H1 (cell line): ENCODE measurements at regions not wholly inside any gene's neighbourhood (a gene's known extent, or its start where the extent isn't known, plus 50 kb on each side); places are given as distances from the start of the nearest gene placed in this dataset.
A peak's percentile ranks its signal among the peaks of the same experiment; 100 is the strongest.

Source experiments
- ATF3 ChIP-seq: IDR thresholded peaks from 2 replicates; pipeline ENCODE4 v1.6.1; 2011; ENCODE audit warnings: low read depth, mild to moderate bottlenecking, low read length; ENCODE audit not compliant: insufficient read depth
- CHD1 ChIP-seq: IDR thresholded peaks from 2 replicates; pipeline ENCODE4 v1.6.1; 2012; ENCODE audit warnings: low read depth, low read length, improper control_type of control experiment
- CREB1 ChIP-seq: IDR thresholded peaks from 2 replicates; pipeline ENCODE4 v1.6.1; 2012; ENCODE audit warnings: inconsistent platforms
- E2F6 ChIP-seq: IDR thresholded peaks from 2 replicates; pipeline ENCODE4 v1.6.1; 2012; ENCODE audit warnings: inconsistent platforms
- EGR1 ChIP-seq: IDR thresholded peaks from 2 replicates; pipeline ENCODE4 v1.6.1; 2011; ENCODE audit warnings: low read depth, low read length, borderline replicate concordance
- EZH2 ChIP-seq: fragments of 200-600 bp; sonication (generic); IDR thresholded peaks from 2 replicates; pipeline ENCODE4 v1.7.1; 2012; ENCODE audit warnings: low read depth, mild to moderate bottlenecking, moderate library complexity, low read length, inconsistent platforms; ENCODE audit not compliant: severe bottlenecking
- HDAC2 ChIP-seq, 2 experiments: fragments of 300-600 bp in 1 of 2; sonication (generic) in 1 of 2; IDR thresholded peaks; 2 replicates each; pipeline ENCODE4 v1.6.1; 2011 to 2012; ENCODE audit warnings: low read depth in 2 of 2, low read length in 2 of 2, mild to moderate bottlenecking in 2 of 2, moderate library complexity in 2 of 2, borderline replicate concordance in 1 of 2, inconsistent platforms in 1 of 2
- HDAC6 ChIP-seq: IDR thresholded peaks from one replicate; pipeline ENCODE4 v1.7.1; 2012; ENCODE audit warnings: low read depth, mild to moderate bottlenecking, inconsistent platforms, low read length, moderate library complexity
- KDM4A ChIP-seq: IDR thresholded peaks from one replicate; pipeline ENCODE4 v1.7.1; 2012; ENCODE audit warnings: low read depth, mild to moderate bottlenecking, moderate library complexity, low read length, inconsistent platforms; ENCODE audit not compliant: severe bottlenecking
- MAFK ChIP-seq: IDR thresholded peaks from 2 replicates; pipeline ENCODE4 v1.6.1; 2012; ENCODE audit warnings: low read depth, mild to moderate bottlenecking, improper control_type of control experiment, low read length
- PHF8 ChIP-seq: fragments of 200-600 bp; sonication (generic); conservative IDR thresholded peaks from 2 replicates; pipeline ENCODE4 v1.7.1; 2012; ENCODE audit warnings: low read depth, mild to moderate bottlenecking, inconsistent platforms, low read length, moderate library complexity
- RAD21 ChIP-seq, 2 experiments: IDR thresholded peaks in 1 of 2; conservative IDR thresholded peaks in 1 of 2; 2 replicates each; pipeline ENCODE4 v1.6.1; 2011; ENCODE audit warnings: low read depth in 2 of 2, low read length in 2 of 2, improper control_type of control experiment in 1 of 2, inconsistent platforms in 1 of 2, mild to moderate bottlenecking in 1 of 2, moderate library complexity in 1 of 2
- RBBP5 ChIP-seq: IDR thresholded peaks from 2 replicates; pipeline ENCODE4 v1.7.1; 2012; ENCODE audit warnings: low read depth, mild to moderate bottlenecking, inconsistent platforms, low read length, moderate library complexity, borderline replicate concordance
- RFX5 ChIP-seq: IDR thresholded peaks from 2 replicates; pipeline ENCODE4 v1.6.1; 2011; ENCODE audit warnings: low read depth, low read length, improper control_type of control experiment, borderline replicate concordance
- RNF2 ChIP-seq: fragments of 200-900, 300-1000 bp; sonication (generic); IDR thresholded peaks from 2 replicates; pipeline ENCODE4 v1.7.1; 2016; ENCODE audit warnings: borderline replicate concordance, low read depth, mild to moderate bottlenecking, antibody characterized with exemption, low read length; ENCODE audit not compliant: poor library complexity, severe bottlenecking; ENCODE audit errors: missing control alignments
- SAP30 ChIP-seq: fragments of 300-600 bp; sonication (generic); IDR thresholded peaks from 2 replicates; pipeline ENCODE4 v1.7.1; 2012; ENCODE audit warnings: low read length, moderate library complexity, mild to moderate bottlenecking, inconsistent platforms; ENCODE audit not compliant: insufficient read depth, insufficient replicate concordance
- TAF1 ChIP-seq: IDR thresholded peaks from 2 replicates; pipeline ENCODE4 v1.6.1; 2011; ENCODE audit warnings: mild to moderate bottlenecking, low read depth, low read length
- TBP ChIP-seq: IDR thresholded peaks from 2 replicates; pipeline ENCODE4 v1.6.1; 2011; ENCODE audit warnings: low read depth, low read length, improper control_type of control experiment
- USF2 ChIP-seq: IDR thresholded peaks from 2 replicates; pipeline ENCODE4 v1.6.1; 2011; ENCODE audit warnings: low read length, improper control_type of control experiment
- YY1 ChIP-seq: IDR thresholded peaks from 2 replicates; pipeline ENCODE4 v1.6.1; 2011; ENCODE audit warnings: low read depth, mild to moderate bottlenecking, low read length

GRCh38 chr5:127229185-127229889 lies 61.3 kb upstream of the MEGF10 start (continued):
- TF ChIP-seq RFX5 (no peak), RNF2 (peak; percentile 48), EZH2 (peak; percentile 45), ATF3 (no peak), CREB1 (0 out of 2 replicates have a peak, but pooled peaks have one; percentile 37), HDAC2 (IDR thresholded peaks at IDR 0.05; ENCODE audit: borderline replicate concordance in 1 of 2, low read depth in 2 of 2, low read length in 2 of 2) (0 out of 4 replicates have a peak, but pooled peaks of 1 of the 2 experiments have one; percentile 56), TBP (no peak; the same call in 1 of the 2 replicates), RAD21 (IDR thresholded peaks at IDR 0.05 in 1 of 2, conservative IDR thresholded peaks at IDR 0.05 in 1 of 2; ENCODE audit: low read depth in 2 of 2, low read length in 2 of 2) (peak in 1 of 2 experiments; percentile 12; a peak in 1 of 4 replicates), PHF8 (peak; percentile 57; the same call in 1 of the 2 replicates), RBBP5 (peak; percentile 66; the same call in 1 of the 2 replicates), HDAC6 (no peak), SAP30 (no peak), YY1 (peak; percentile 78; the same call in 1 of the 2 replicates), EGR1 (no peak), CHD1 (no peak), E2F6 (peak; percentile 91), KDM4A (peak; percentile 95), USF2 (no peak), MAFK (no peak), TAF1 (peak; percentile 46; the same call in 1 of the 2 replicates)
